Stomach (tissue), 8 donors: ENCODE measurements at regions not wholly inside any gene's neighbourhood (a gene's known extent, or its start where the extent isn't known, plus 50 kb on each side); places are given as distances from the start of the nearest gene placed in this dataset.
A peak's percentile ranks its signal among the peaks of the same experiment; 100 is the strongest.

Experiments
- DNase-seq, 2 donors: peaks; one replicate each; pipeline versions ENCODE4 v3.0.0 to v3.0.0-alpha.2; 2013 to 2019
- H3K27ac ChIP-seq, 5 donors: fragments of 200-600 bp in 4 of 5; sonication (generic) in 4 of 5; one replicate each; pipeline ENCODE4 v1.5.1; 2013 to 2019; ENCODE audit warnings: mild to moderate bottlenecking in 1 of 5, moderate library complexity in 1 of 5
- H3K27me3 ChIP-seq, 3 donors: fragments of 200-600 bp; sonication (generic); one replicate each; pipeline ENCODE4 v1.5.1; 2017 to 2019; ENCODE audit warnings: mixed run types in 1 of 3
- H3K36me3 ChIP-seq, 4 donors: fragments of 200-600 bp; sonication (generic); 1 replicate in 3 of 4; 2 replicates in 1 of 4; pipeline ENCODE4 v1.5.1; 2016 to 2019
- H3K4me1 ChIP-seq, 4 donors: fragments of 200-600 bp; sonication (generic); one replicate each; pipeline ENCODE4 v1.5.1; 2016 to 2019
- H3K4me3 ChIP-seq, 4 donors: fragments of 200-600 bp; sonication (generic) in 3 of 4; one replicate each; pipeline ENCODE4 v1.5.1; 2016 to 2019; ENCODE audit warnings: mild to moderate bottlenecking in 1 of 4
- H3K9me3 ChIP-seq, 4 donors: fragments of 200-600 bp; sonication (generic); one replicate each; pipeline ENCODE4 v1.5.1; 2016 to 2019
- EP300 ChIP-seq: sonication (generic); formaldehyde crosslinking; IDR thresholded peaks from one replicate; pipeline ENCODE4 v1.6.1; 2017; ENCODE audit warnings: antibody characterized with exemption
- POLR2A ChIP-seq, 4 donors: fragments of 450-650 bp; IDR thresholded peaks; one replicate each; pipeline ENCODE4 v1.6.1; 2016; ENCODE audit warnings: antibody characterized with exemption in 4 of 4, control low read depth in 2 of 4, mild to moderate bottlenecking in 1 of 4, moderate library complexity in 1 of 4
- POLR2AphosphoS5 ChIP-seq, 3 donors: sonication (generic); formaldehyde crosslinking; IDR thresholded peaks; one replicate each; pipeline ENCODE4 v1.6.1; 2016; ENCODE audit warnings: antibody characterized with exemption in 3 of 3
- WGBS, 5 donors: extraction: QIAGEN DNeasy Blood & Tissue Kit in 3 of 5; methylation state at CpG; one replicate each; pipeline versions ENCODE4 v1.1.5 to v1.1.7; 2013 to 2018; 5-methylcytosine and 5-hydroxymethylcytosine counted together
- intact Hi-C: fragments of 100-400 bp; cut with DNase I; formaldehyde crosslinking; loops from one replicate; pipeline ENCODE4 v1.15.1; 2023; ENCODE audit warnings: low total_unique reads
- TF ChIP-seq, protein P1 (sequence below), 7 experiments: fragments of 450-650 bp in 4 of 7; fragments of 200-600 bp in 3 of 7; sonication (generic) in 3 of 7; IDR thresholded peaks; one replicate each; pipeline ENCODE4 v1.5.1; 2016 to 2019; ENCODE audit warnings: antibody characterized with exemption in 7 of 7, control low read depth in 2 of 7, mild to moderate bottlenecking in 1 of 7
- donor health status: healthy with polysubstance abuse.
- donor health status: Bipolar disorder and iron deficiency.
- donor health status: healthy.

DNA sequence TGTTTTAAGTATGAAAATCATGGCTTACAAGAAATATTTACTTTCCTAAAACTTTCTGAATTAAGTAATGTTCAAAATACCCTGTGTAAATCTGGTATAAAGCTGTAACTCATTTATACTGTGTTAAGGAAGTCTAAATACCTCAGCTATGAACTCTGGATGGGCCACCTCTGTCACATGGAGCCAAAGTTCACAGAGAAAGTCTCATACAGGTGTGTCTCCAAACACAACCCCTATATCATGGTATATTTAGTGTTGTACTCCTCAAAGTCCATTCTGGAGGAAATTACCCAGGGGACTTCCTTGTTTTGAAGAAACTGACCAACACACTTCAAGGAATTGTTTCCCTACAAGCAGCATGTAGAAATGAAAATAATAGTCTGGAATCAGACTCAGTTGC, 909.2 kb upstream of the TENM4 start:
- H3K27ac ChIP-seq: peak overlapping the region in 1 of 5 donors; percentile 18
- no peak for DNase-seq

DNA sequence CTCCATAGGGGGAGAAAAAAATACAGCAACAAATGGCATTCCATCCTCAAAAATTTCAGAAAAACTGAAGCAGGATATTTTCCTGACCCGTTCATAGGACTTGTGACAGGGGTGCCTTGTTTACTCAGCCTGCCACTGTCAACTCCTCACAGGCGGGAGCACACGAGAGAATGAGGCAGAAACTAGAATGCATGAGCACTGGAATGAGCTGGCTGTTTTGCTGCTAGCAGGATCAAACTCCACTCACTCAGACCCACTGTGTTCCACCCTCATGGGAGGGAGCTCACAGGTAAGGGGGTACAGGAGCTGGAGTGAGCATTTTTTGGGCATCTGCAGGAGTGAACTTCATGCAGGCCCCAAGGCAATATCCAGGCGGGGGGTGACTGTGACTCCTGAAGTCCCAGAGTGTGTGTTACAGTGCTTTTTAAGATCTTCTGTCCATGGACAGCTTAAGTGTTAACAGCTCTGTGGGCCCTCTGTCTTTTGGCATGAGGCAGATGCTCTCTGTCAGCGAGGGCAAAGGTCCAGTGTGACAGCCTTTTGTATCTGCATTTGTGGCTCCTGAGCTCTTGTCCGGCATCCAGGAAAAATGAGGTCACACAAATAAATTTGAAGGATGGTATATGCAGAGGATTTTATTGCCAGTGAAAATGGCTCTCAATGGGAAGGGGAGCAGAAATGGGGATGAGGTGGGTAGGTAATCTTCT, 905.7 kb upstream of the TENM4 start:
- Histone ChIP-seq H3K4me3 (no peak overlapping the region), H3K36me3 (no peaks in the 10 kb centered on the region), H3K4me1 (no peaks in the 10 kb centered on the region), H3K27me3 (no peaks in the 10 kb centered on the region), H3K9me3 (no peaks in the 10 kb centered on the region), H3K27ac (no peak overlapping the region)
- TF ChIP-seq, protein P1, sequence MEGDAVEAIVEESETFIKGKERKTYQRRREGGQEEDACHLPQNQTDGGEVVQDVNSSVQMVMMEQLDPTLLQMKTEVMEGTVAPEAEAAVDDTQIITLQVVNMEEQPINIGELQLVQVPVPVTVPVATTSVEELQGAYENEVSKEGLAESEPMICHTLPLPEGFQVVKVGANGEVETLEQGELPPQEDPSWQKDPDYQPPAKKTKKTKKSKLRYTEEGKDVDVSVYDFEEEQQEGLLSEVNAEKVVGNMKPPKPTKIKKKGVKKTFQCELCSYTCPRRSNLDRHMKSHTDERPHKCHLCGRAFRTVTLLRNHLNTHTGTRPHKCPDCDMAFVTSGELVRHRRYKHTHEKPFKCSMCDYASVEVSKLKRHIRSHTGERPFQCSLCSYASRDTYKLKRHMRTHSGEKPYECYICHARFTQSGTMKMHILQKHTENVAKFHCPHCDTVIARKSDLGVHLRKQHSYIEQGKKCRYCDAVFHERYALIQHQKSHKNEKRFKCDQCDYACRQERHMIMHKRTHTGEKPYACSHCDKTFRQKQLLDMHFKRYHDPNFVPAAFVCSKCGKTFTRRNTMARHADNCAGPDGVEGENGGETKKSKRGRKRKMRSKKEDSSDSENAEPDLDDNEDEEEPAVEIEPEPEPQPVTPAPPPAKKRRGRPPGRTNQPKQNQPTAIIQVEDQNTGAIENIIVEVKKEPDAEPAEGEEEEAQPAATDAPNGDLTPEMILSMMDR (IDR thresholded peaks at IDR 0.05): no peak
- no peak for TF ChIP-seq POLR2A (IDR thresholded peaks at IDR 0.05)
- TF ChIP-seq POLR2AphosphoS5 (IDR thresholded peaks at IDR 0.05): no peak
- TF ChIP-seq EP300: no peak
- intact Hi-C loops: no loop called here
- no peak for DNase-seq
- 65 to 74% (median 71%) methylated on average over 5 to 6 of the region's 6 CpGs for WGBS, 5 donors

More for the DNA sequence above, 909.2 kb upstream of the TENM4 start:
- Histone ChIP-seq H3K9me3 (no peaks in the 10 kb centered on the region), H3K27me3 (no peaks in the 10 kb centered on the region), H3K4me3 (no peak overlapping the region), H3K4me1 (no peaks in the 10 kb centered on the region), H3K36me3 (no peaks in the 10 kb centered on the region)
- intact Hi-C loops: no loop called here
- TF ChIP-seq EP300: no peak
- no peak for TF ChIP-seq POLR2A (IDR thresholded peaks at IDR 0.05)
- no peak for TF ChIP-seq POLR2AphosphoS5 (IDR thresholded peaks at IDR 0.05)
- TF ChIP-seq, protein P1 (IDR thresholded peaks at IDR 0.05): no peak

DNA sequence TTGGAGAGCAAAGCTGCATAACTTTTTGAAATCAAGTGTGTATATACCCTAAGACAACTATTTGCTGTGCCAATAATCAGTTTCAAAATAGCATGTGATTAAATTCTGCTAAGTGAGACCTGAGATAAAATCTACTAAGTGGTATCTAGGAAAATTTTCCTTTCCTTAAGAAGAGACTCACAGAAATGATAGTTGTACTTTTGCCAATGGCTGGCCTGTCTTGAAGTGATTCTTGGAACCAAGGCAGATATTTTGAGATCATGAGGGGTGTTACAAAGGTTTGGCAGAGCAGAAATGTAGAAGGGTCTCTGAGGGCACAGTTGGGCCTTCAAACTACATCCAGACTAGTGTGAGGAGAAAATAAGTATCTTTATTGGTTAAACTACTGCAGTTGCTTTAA, 902.6 kb upstream of the TENM4 start:
- H3K4me1 ChIP-seq: no peaks in the 10 kb centered on the region
- no peak overlapping the region for H3K4me3 ChIP-seq
- H3K36me3 ChIP-seq: no peaks in the 10 kb centered on the region
- TF ChIP-seq POLR2A (IDR thresholded peaks at IDR 0.05) (no peak), POLR2AphosphoS5 (IDR thresholded peaks at IDR 0.05) (no peak), EP300 (no peak)
- TF ChIP-seq, protein P1 (IDR thresholded peaks at IDR 0.05): no peak
- no peak for DNase-seq
- H3K27ac ChIP-seq: no peak overlapping the region
- intact Hi-C loops: no loop called here
- H3K9me3 ChIP-seq: no peaks in the 10 kb centered on the region
- no peaks in the 10 kb centered on the region for H3K27me3 ChIP-seq

DNA sequence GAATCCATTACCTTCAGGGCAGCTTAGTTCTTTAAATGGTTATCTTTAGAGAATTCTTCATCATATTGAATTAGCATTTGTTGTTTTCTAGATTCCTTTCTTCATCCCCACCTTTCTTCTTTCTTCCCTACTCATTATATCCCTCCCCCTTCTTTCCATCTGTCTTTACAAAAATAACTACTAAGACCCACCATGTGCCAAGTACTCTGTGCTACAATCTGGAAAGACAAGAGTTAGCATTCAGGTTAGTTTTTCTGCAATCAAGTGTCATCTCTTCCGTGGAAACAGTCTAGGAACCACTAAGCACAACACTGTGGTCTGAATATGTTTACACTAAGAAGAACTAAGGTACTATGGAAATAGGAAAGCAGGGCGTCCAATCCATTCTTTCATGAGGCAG, 897.4 kb upstream of the TENM4 start:
- DNase-seq: no peak
- intact Hi-C loops: no loop called here
- no peak for TF ChIP-seq POLR2AphosphoS5 (IDR thresholded peaks at IDR 0.05)
- TF ChIP-seq POLR2A (IDR thresholded peaks at IDR 0.05): no peak
- TF ChIP-seq, protein P1 (IDR thresholded peaks at IDR 0.05): no peak
- no peak for TF ChIP-seq EP300

More for the DNA sequence above, 897.4 kb upstream of the TENM4 start:
- Histone ChIP-seq H3K4me3 (no peak overlapping the region), H3K4me1 (no peaks in the 10 kb centered on the region), H3K27me3 (no peaks in the 10 kb centered on the region), H3K9me3 (no peaks in the 10 kb centered on the region), H3K27ac (no peak overlapping the region), H3K36me3 (no peaks in the 10 kb centered on the region)
- WGBS, 5 donors: 41 to 86% (median 45%) methylated on average over 2 of the region's 2 CpGs
